ENCODE measurements at regions not wholly inside any gene's neighbourhood (a gene's known extent, or its start where the extent isn't known, plus 50 kb on each side); places are given as distances from the start of the nearest gene placed in this dataset.
"Not testable (repeated sequence)": the region's sequence is repeated elsewhere in the genome, so short reads cannot be mapped to it uniquely, and the experiment has no call there.

- Histone ChIP-seq H3K4me3 (ENCODE audit: low read length) (no peak overlapping the region), H3K9ac (ENCODE audit: low read length) (no peak overlapping the region), H3K27me3 (ENCODE audit: control insufficient read depth, insufficient read depth, low read length) (no peaks in the 10 kb centered on the region), H3K4me1 (ENCODE audit: control insufficient read depth, insufficient read depth, low read length) (no peaks in the 10 kb centered on the region), H3K27ac (ENCODE audit: low read depth, low read length) (no peak overlapping the region), H3K36me3 (ENCODE audit: control insufficient read depth, insufficient read depth, low read length) (no peaks in the 10 kb centered on the region)
Measured at GRCh38 chrX:13472975-13473374, 96.4 kb upstream of the EGFL6 start.

- no peaks in the 10 kb centered on the region for H3K27me3 ChIP-seq (ENCODE audit: control insufficient read depth, insufficient read depth, low read length)
- H3K4me3 ChIP-seq (ENCODE audit: low read length), result no peak overlapping the region
- H3K36me3 ChIP-seq (ENCODE audit: control insufficient read depth, insufficient read depth, low read length), result no peaks in the 10 kb centered on the region
- no peak overlapping the region for H3K9ac ChIP-seq (ENCODE audit: low read length)
- H3K4me1 ChIP-seq (ENCODE audit: control insufficient read depth, insufficient read depth, low read length), result no peaks in the 10 kb centered on the region
- H3K27ac ChIP-seq (ENCODE audit: low read depth, low read length), result no peak overlapping the region
Measured at GRCh38 chrX:13471269-13471668, 98.1 kb upstream of the EGFL6 start.

GRCh38 chrX:13470685-13470977 lies 98.8 kb upstream of the EGFL6 start:
- Histone ChIP-seq H3K4me1 (ENCODE audit: control insufficient read depth, insufficient read depth, low read length) (no peaks in the 10 kb centered on the region), H3K4me3 (ENCODE audit: low read length) (no peak overlapping the region), H3K9ac (ENCODE audit: low read length) (no peak overlapping the region), H3K27ac (ENCODE audit: low read depth, low read length) (no peak overlapping the region), H3K36me3 (ENCODE audit: control insufficient read depth, insufficient read depth, low read length) (no peaks in the 10 kb centered on the region), H3K27me3 (ENCODE audit: control insufficient read depth, insufficient read depth, low read length) (no peaks in the 10 kb centered on the region)

- Histone ChIP-seq H3K4me3 (ENCODE audit: low read length) (no peak overlapping the region), H3K9ac (ENCODE audit: low read length) (no peak overlapping the region), H3K27me3 (ENCODE audit: control insufficient read depth, insufficient read depth, low read length) (no peaks in the 10 kb centered on the region), H3K4me1 (ENCODE audit: control insufficient read depth, insufficient read depth, low read length) (no peaks in the 10 kb centered on the region), H3K36me3 (ENCODE audit: control insufficient read depth, insufficient read depth, low read length) (no peaks in the 10 kb centered on the region), H3K27ac (ENCODE audit: low read depth, low read length) (no peak overlapping the region)
Measured at GRCh38 chrX:13469963-13470684, 99.3 kb upstream of the EGFL6 start.

GRCh38 chrX:13468096-13468495 lies 101.3 kb upstream of the EGFL6 start:
- Histone ChIP-seq H3K27ac (ENCODE audit: low read depth, low read length) (no peak overlapping the region), H3K9ac (ENCODE audit: low read length) (no peak overlapping the region), H3K4me3 (ENCODE audit: low read length) (no peak overlapping the region), H3K4me1 (ENCODE audit: control insufficient read depth, insufficient read depth, low read length) (no peaks in the 10 kb centered on the region), H3K27me3 (ENCODE audit: control insufficient read depth, insufficient read depth, low read length) (no peaks in the 10 kb centered on the region), H3K36me3 (ENCODE audit: control insufficient read depth, insufficient read depth, low read length) (no peaks in the 10 kb centered on the region)

GRCh38 chrX:13467243-13467642 lies 102.2 kb upstream of the EGFL6 start:
- H3K4me1 ChIP-seq (ENCODE audit: control insufficient read depth, insufficient read depth, low read length), result no peaks in the 10 kb centered on the region
- no peak overlapping the region for H3K9ac ChIP-seq (ENCODE audit: low read length)
- H3K27ac ChIP-seq (ENCODE audit: low read depth, low read length), result peak overlapping the region; percentile 3
- no peak overlapping the region for H3K4me3 ChIP-seq (ENCODE audit: low read length)
- H3K27me3 ChIP-seq (ENCODE audit: control insufficient read depth, insufficient read depth, low read length), result no peaks in the 10 kb centered on the region
- H3K36me3 ChIP-seq (ENCODE audit: control insufficient read depth, insufficient read depth, low read length), result no peaks in the 10 kb centered on the region

GRCh38 chrX:13464599-13465275 lies 104.7 kb upstream of the EGFL6 start:
- Histone ChIP-seq H3K36me3 (ENCODE audit: control insufficient read depth, insufficient read depth, low read length) (no peaks in the 10 kb centered on the region), H3K9ac (ENCODE audit: low read length) (no peak overlapping the region), H3K27ac (ENCODE audit: low read depth, low read length) (no peak overlapping the region), H3K27me3 (ENCODE audit: control insufficient read depth, insufficient read depth, low read length) (no peaks in the 10 kb centered on the region), H3K4me1 (ENCODE audit: control insufficient read depth, insufficient read depth, low read length) (no peaks in the 10 kb centered on the region), H3K4me3 (ENCODE audit: low read length) (no peak overlapping the region)

- Histone ChIP-seq H3K4me1 (ENCODE audit: control insufficient read depth, insufficient read depth, low read length) (no peaks in the 10 kb centered on the region), H3K4me3 (ENCODE audit: low read length) (no peak overlapping the region), H3K27ac (ENCODE audit: low read depth, low read length) (no peak overlapping the region), H3K27me3 (ENCODE audit: control insufficient read depth, insufficient read depth, low read length) (no peaks in the 10 kb centered on the region), H3K36me3 (ENCODE audit: control insufficient read depth, insufficient read depth, low read length) (no peaks in the 10 kb centered on the region), H3K9ac (ENCODE audit: low read length) (no peak overlapping the region)
Measured at GRCh38 chrX:13463608-13464007, 105.8 kb upstream of the EGFL6 start.

GRCh38 chrX:13452283-13452682 lies 117.1 kb upstream of the EGFL6 start:
- Histone ChIP-seq H3K27me3 (ENCODE audit: control insufficient read depth, insufficient read depth, low read length) (peaks cover 2% of the 10 kb centered on the region), H3K4me1 (ENCODE audit: control insufficient read depth, insufficient read depth, low read length) (no peaks in the 10 kb centered on the region)

GRCh38 chrX:13449441-13449840 lies 120.0 kb upstream of the EGFL6 start:
- no peak overlapping the region for H3K27ac ChIP-seq (ENCODE audit: low read depth, low read length)
- H3K4me1 ChIP-seq (ENCODE audit: control insufficient read depth, insufficient read depth, low read length), result no peaks in the 10 kb centered on the region
- no peak overlapping the region for H3K4me3 ChIP-seq (ENCODE audit: low read length)
- no peak overlapping the region for H3K9ac ChIP-seq (ENCODE audit: low read length)
- no peaks in the 10 kb centered on the region for H3K36me3 ChIP-seq (ENCODE audit: control insufficient read depth, insufficient read depth, low read length)
- peaks cover 2% of the 10 kb centered on the region for H3K27me3 ChIP-seq (ENCODE audit: control insufficient read depth, insufficient read depth, low read length)

More at GRCh38 chrX:13452283-13452682, 117.1 kb upstream of the EGFL6 start:
- Histone ChIP-seq H3K4me3 (ENCODE audit: low read length) (no peak overlapping the region), H3K27ac (ENCODE audit: low read depth, low read length) (no peak overlapping the region), H3K36me3 (ENCODE audit: control insufficient read depth, insufficient read depth, low read length) (no peaks in the 10 kb centered on the region), H3K9ac (ENCODE audit: low read length) (no peak overlapping the region)

- H3K27me3 ChIP-seq (ENCODE audit: control insufficient read depth, insufficient read depth, low read length), result peaks cover 2% of the 10 kb centered on the region
- H3K9ac ChIP-seq (ENCODE audit: low read length), result no peak overlapping the region
- H3K4me1 ChIP-seq (ENCODE audit: control insufficient read depth, insufficient read depth, low read length), result no peaks in the 10 kb centered on the region
- H3K27ac ChIP-seq (ENCODE audit: low read depth, low read length), result no peak overlapping the region
- H3K4me3 ChIP-seq (ENCODE audit: low read length), result no peak overlapping the region
- no peaks in the 10 kb centered on the region for H3K36me3 ChIP-seq (ENCODE audit: control insufficient read depth, insufficient read depth, low read length)
Measured at GRCh38 chrX:13448941-13449340, 120.5 kb upstream of the EGFL6 start.

- H3K27me3 ChIP-seq (ENCODE audit: control insufficient read depth, insufficient read depth, low read length); H3K27ac ChIP-seq (ENCODE audit: low read depth, low read length); H3K36me3 ChIP-seq (ENCODE audit: control insufficient read depth, insufficient read depth, low read length); H3K9ac ChIP-seq (ENCODE audit: low read length); H3K4me3 ChIP-seq (ENCODE audit: low read length); H3K4me1 ChIP-seq (ENCODE audit: control insufficient read depth, insufficient read depth, low read length): not testable (repeated sequence)
Measured at GRCh38 chrX:13441608-13442007, 121.8 kb upstream of the ATXN3L start.

GRCh38 chrX:13440176-13440575 lies 120.3 kb upstream of the ATXN3L start:
- no peak overlapping the region for H3K9ac ChIP-seq (ENCODE audit: low read length)
- no peak overlapping the region for H3K4me3 ChIP-seq (ENCODE audit: low read length)
- no peaks in the 10 kb centered on the region for H3K36me3 ChIP-seq (ENCODE audit: control insufficient read depth, insufficient read depth, low read length)
- H3K4me1 ChIP-seq (ENCODE audit: control insufficient read depth, insufficient read depth, low read length), result no peaks in the 10 kb centered on the region
- H3K27ac ChIP-seq (ENCODE audit: low read depth, low read length), result no peak overlapping the region
- H3K27me3 ChIP-seq (ENCODE audit: control insufficient read depth, insufficient read depth, low read length), result no peaks in the 10 kb centered on the region

All from rectal smooth muscle tissue (tissue), 1 donor.